ENCODE measurements at regions not wholly inside any gene's neighbourhood (a gene's known extent, or its start where the extent isn't known, plus 50 kb on each side); places are given as distances from the start of the nearest gene placed in this dataset.

DNA sequence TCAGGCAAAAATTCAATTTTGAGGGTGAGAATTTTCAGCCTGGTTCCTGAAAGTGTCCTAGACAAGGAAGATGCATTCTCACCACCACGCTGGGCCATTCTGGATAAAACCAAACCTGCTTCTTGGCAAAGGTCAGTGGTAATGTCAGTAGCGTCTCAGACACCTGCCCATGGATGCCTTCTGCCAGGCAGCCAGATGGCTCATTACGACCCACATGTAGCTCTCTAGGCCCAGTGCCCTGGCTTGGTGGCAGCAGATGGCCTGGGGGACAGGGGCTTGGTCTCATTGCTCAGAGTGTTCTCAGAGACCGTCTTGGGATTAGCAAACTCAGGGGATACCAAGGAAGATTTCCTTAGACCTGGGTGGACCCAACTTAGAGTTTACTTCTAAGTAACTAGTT is 105.1 kb downstream of the ARF6 start:
- no peaks in the 10 kb centered on the region for H3K36me3 ChIP-seq (ENCODE audit: control insufficient read depth, insufficient read depth, low read length)
- H3K9me3 ChIP-seq (ENCODE audit: control insufficient read depth, insufficient read depth, low read depth, low read length), result no peaks in the 10 kb centered on the region
- in situ Hi-C loops (cut with HindIII; ENCODE audit: low pct_unique_long_range_greater_than_20kb, low sequenced_read_pairs) (no loop called here), intact Hi-C loops (cut with micrococcal nuclease; ENCODE audit: unreplicated experiment) (no loop called here)
- ChIA-PET CTCF (no interaction called here), POLR2A (no interaction called here)
- no TSS peak for BruUV-seq (replicated peaks)
- no peak for TF ChIP-seq CTCF (IDR thresholded peaks at IDR 0.05)
- TF ChIP-seq, protein P1, sequence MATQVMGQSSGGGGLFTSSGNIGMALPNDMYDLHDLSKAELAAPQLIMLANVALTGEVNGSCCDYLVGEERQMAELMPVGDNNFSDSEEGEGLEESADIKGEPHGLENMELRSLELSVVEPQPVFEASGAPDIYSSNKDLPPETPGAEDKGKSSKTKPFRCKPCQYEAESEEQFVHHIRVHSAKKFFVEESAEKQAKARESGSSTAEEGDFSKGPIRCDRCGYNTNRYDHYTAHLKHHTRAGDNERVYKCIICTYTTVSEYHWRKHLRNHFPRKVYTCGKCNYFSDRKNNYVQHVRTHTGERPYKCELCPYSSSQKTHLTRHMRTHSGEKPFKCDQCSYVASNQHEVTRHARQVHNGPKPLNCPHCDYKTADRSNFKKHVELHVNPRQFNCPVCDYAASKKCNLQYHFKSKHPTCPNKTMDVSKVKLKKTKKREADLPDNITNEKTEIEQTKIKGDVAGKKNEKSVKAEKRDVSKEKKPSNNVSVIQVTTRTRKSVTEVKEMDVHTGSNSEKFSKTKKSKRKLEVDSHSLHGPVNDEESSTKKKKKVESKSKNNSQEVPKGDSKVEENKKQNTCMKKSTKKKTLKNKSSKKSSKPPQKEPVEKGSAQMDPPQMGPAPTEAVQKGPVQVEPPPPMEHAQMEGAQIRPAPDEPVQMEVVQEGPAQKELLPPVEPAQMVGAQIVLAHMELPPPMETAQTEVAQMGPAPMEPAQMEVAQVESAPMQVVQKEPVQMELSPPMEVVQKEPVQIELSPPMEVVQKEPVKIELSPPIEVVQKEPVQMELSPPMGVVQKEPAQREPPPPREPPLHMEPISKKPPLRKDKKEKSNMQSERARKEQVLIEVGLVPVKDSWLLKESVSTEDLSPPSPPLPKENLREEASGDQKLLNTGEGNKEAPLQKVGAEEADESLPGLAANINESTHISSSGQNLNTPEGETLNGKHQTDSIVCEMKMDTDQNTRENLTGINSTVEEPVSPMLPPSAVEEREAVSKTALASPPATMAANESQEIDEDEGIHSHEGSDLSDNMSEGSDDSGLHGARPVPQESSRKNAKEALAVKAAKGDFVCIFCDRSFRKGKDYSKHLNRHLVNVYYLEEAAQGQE (IDR thresholded peaks at IDR 0.05; ENCODE audit: insufficient read depth in 1 of 2, low read depth in 2 of 2, low read length in 1 of 2), result no peak
- no peaks in the 10 kb centered on the region for H3K27me3 ChIP-seq (ENCODE audit: control insufficient read depth, insufficient read depth, low read length)
- H3K27ac ChIP-seq (ENCODE audit: low read length), result peak overlapping the region; percentile 100
- ATAC-seq, result no peak
- H3K4me3 ChIP-seq (ENCODE audit: low read depth in 2 of 2, low read length in 2 of 2), result no peak overlapping the region
- DNase-seq (ENCODE audit: low read depth, low spot score), result no peak
- H3K4me1 ChIP-seq (ENCODE audit: control insufficient read depth, insufficient read depth, low read length), result peaks cover 66% of the 10 kb centered on the region

- ATAC-seq (peak; percentile 50), DNase-seq (ENCODE audit: low read depth, low spot score) (no peak)
- BruUV-seq (replicated peaks), result no TSS peak
- in situ Hi-C loops (cut with HindIII; ENCODE audit: low pct_unique_long_range_greater_than_20kb, low sequenced_read_pairs) (no loop called here), intact Hi-C loops (cut with micrococcal nuclease; ENCODE audit: unreplicated experiment) (no loop called here)
- Histone ChIP-seq H3K36me3 (ENCODE audit: control insufficient read depth, insufficient read depth, low read length) (no peaks in the 10 kb centered on the region), H3K9me3 (ENCODE audit: control insufficient read depth, insufficient read depth, low read depth, low read length) (no peaks in the 10 kb centered on the region), H3K27ac (ENCODE audit: low read length) (peak overlapping the region; percentile 100), H3K27me3 (ENCODE audit: control insufficient read depth, insufficient read depth, low read length) (no peaks in the 10 kb centered on the region), H3K4me3 (ENCODE audit: low read depth in 2 of 2, low read length in 2 of 2) (no peak overlapping the region), H3K4me1 (ENCODE audit: control insufficient read depth, insufficient read depth, low read length) (peaks cover 67% of the 10 kb centered on the region)
- POLR2A ChIA-PET, result interaction anchor here (0.6 kb wide), 1 partner anchor 107 kb away, joined by 3 read pairs; the partner anchor contains the start of gene ARF6
- TF ChIP-seq, protein P1 (IDR thresholded peaks at IDR 0.05; ENCODE audit: insufficient read depth in 1 of 2, low read depth in 2 of 2, low read length in 1 of 2), result no peak
- peak; percentile 46; the same call in 1 of the 2 replicates for TF ChIP-seq POLR2AphosphoS5 (IDR thresholded peaks at IDR 0.05; ENCODE audit: low read depth, low read length)
- CTCF ChIA-PET, result interaction anchor here (1.0 kb wide), 1 partner anchor 105 kb away, joined by 3 read pairs; no protein-coding TSS in a partner anchor
Measured at GRCh38 chr14:49999146-49999761, 106.4 kb downstream of the ARF6 start.

All from Panc1 (cell line).